H1 (cell line): ENCODE measurements at regions not wholly inside any gene's neighbourhood (a gene's known extent, or its start where the extent isn't known, plus 50 kb on each side); places are given as distances from the start of the nearest gene placed in this dataset.

ENCODE experiments used
- CTCF ChIA-PET: fragments of 300-600 bp; sonication (Branson Sonifier 250); formaldehyde crosslinking; loops from one replicate; lab custom pipeline; 2021; ENCODE audit not compliant: partially characterized antibody; lab: Charles Lee
- POLR2A ChIA-PET: fragments of 300-600 bp; sonication (Branson Sonifier 250); formaldehyde crosslinking; loops from one replicate; lab custom pipeline; 2021; ENCODE audit warnings: inconsistent platforms; ENCODE audit not compliant: partially characterized antibody; lab: Charles Lee
- DNase-seq, 2 experiments: peaks; one replicate each; pipeline versions ENCODE4 v3.0.0 to v3.0.0-alpha.2; 2010 to 2022; ENCODE audit warnings: low spot score in 2 of 2, low read depth in 1 of 2, mixed read lengths in 1 of 2
- FAIRE-seq: peaks from 2 replicates; lab custom pipeline; 2011; peaks lifted over from hg19 to GRCh38; lab: Jason Lieb, UNC
- H2AFZ ChIP-seq: 2 replicates; pipeline ENCODE4 v1.8.1; 2012; ENCODE audit warnings: low read length, inconsistent platforms
- H2AK5ac ChIP-seq: 2 replicates; pipeline ENCODE4 v1.6.1; 2013; ENCODE audit warnings: low read depth, low read length
- H2BK120ac ChIP-seq: replicated peaks from 2 replicates; pipeline ENCODE3; 2013; ENCODE audit warnings: low read depth, low read length, inconsistent platforms
- H2BK12ac ChIP-seq: 2 replicates; pipeline ENCODE4 v1.6.1; 2013; ENCODE audit warnings: low read depth, low read length
- H2BK15ac ChIP-seq: 2 replicates; pipeline ENCODE4 v1.6.1; 2013; ENCODE audit warnings: low read length
- H2BK20ac ChIP-seq: 2 replicates; pipeline ENCODE4 v1.6.1; 2013; ENCODE audit warnings: low read length
- H2BK5ac ChIP-seq: 2 replicates; pipeline ENCODE4 v1.6.1; 2013; ENCODE audit warnings: low read depth, low read length
- H3K14ac ChIP-seq: 2 replicates; pipeline ENCODE4 v1.6.1; 2013; ENCODE audit warnings: inconsistent platforms; ENCODE audit not compliant: insufficient read length
- H3K18ac ChIP-seq: 2 replicates; pipeline ENCODE4 v1.6.1; 2013; ENCODE audit warnings: low read length; ENCODE audit errors: extremely low read depth
- H3K23ac ChIP-seq: 2 replicates; pipeline ENCODE4 v1.6.1; 2013; ENCODE audit warnings: inconsistent platforms; ENCODE audit not compliant: insufficient read length
- H3K23me2 ChIP-seq: 2 replicates; pipeline ENCODE4 v1.6.1; 2013; ENCODE audit warnings: low read depth, low read length
- H3K27ac ChIP-seq: 2 replicates; pipeline ENCODE4 v1.6.1; 2011; ENCODE audit warnings: low read depth, low read length, inconsistent platforms
- H3K27me3 ChIP-seq, 4 experiments: replicated peaks in 1 of 4; 1 replicate in 1 of 4; 2 replicates in 3 of 4; pipeline versions ENCODE4 v1.6.1 to v1.8.1; 2011 to 2013; ENCODE audit warnings: low read length in 3 of 4, mild to moderate bottlenecking in 3 of 4, inconsistent platforms in 2 of 4, mixed read lengths in 2 of 4, moderate library complexity in 1 of 4; ENCODE audit not compliant: control insufficient read depth in 3 of 4, insufficient read depth in 3 of 4; ENCODE audit errors: extremely low read depth in 1 of 4
- H3K36me3 ChIP-seq, 4 experiments: 2 replicates each; pipeline versions ENCODE4 v1.6.1 to v1.8.1; 2011 to 2013; ENCODE audit warnings: mild to moderate bottlenecking in 4 of 4, low read length in 3 of 4, moderate library complexity in 2 of 4, control low read depth in 1 of 4, inconsistent platforms in 1 of 4; ENCODE audit not compliant: insufficient read depth in 4 of 4, control insufficient read depth in 2 of 4
- H3K4ac ChIP-seq: replicated peaks from 2 replicates; pipeline ENCODE3; 2013; ENCODE audit warnings: low read length, low read depth, mixed read lengths, inconsistent platforms; ENCODE audit not compliant: insufficient read length
- H3K4me1 ChIP-seq, 4 experiments: replicated peaks in 1 of 4; 1 replicate in 1 of 4; 2 replicates in 3 of 4; pipeline versions ENCODE4 v1.6.1 to v1.8.1; 2011 to 2013; ENCODE audit warnings: low read length in 3 of 4, inconsistent platforms in 2 of 4, mixed read lengths in 1 of 4; ENCODE audit not compliant: insufficient read depth in 4 of 4, control insufficient read depth in 3 of 4
- H3K4me2 ChIP-seq, 2 experiments: 2 replicates each; pipeline versions ENCODE4 v1.6.1 to v1.8.1; 2011 to 2013; ENCODE audit warnings: low read depth in 2 of 2, low read length in 2 of 2, control low read depth in 1 of 2, inconsistent platforms in 1 of 2, mild to moderate bottlenecking in 1 of 2; ENCODE audit not compliant: insufficient read depth in 1 of 2
- H3K4me3 ChIP-seq, 4 experiments: fragments of 200-600, 300-600 bp in 1 of 4; sonication (generic), shearing (Covaris generic), sonication (Bioruptor Twin) in 1 of 4; 2 replicates each; pipeline versions ENCODE4 v1.5.1 to v1.8.1; 2011 to 2016; ENCODE audit warnings: low read length in 4 of 4, low read depth in 3 of 4, control low read depth in 2 of 4, inconsistent platforms in 2 of 4, mild to moderate bottlenecking in 2 of 4, mixed read lengths in 1 of 4, moderate library complexity in 1 of 4; ENCODE audit not compliant: insufficient read depth in 2 of 4; ENCODE audit errors: extremely low read depth in 1 of 4
- H3K56ac ChIP-seq: replicated peaks from 2 replicates; pipeline ENCODE3; 2013; ENCODE audit warnings: low read depth, mild to moderate bottlenecking, mixed read lengths, low read length, inconsistent platforms; ENCODE audit not compliant: insufficient read length
- H3K79me1 ChIP-seq: 2 replicates; pipeline ENCODE4 v1.6.1; 2013; ENCODE audit warnings: low read depth, low read length, control low read depth
- H3K79me2 ChIP-seq, 2 experiments: 2 replicates each; pipeline versions ENCODE4 v1.6.1 to v1.8.1; 2012 to 2013; ENCODE audit warnings: low read length in 2 of 2, mild to moderate bottlenecking in 2 of 2, inconsistent platforms in 1 of 2; ENCODE audit not compliant: insufficient read depth in 2 of 2, control insufficient read depth in 1 of 2
- H3K9ac ChIP-seq, 4 experiments: replicated peaks in 1 of 4; 1 replicate in 1 of 4; 2 replicates in 3 of 4; pipeline versions ENCODE4 v1.6.1 to v1.8.1; 2011 to 2013; ENCODE audit warnings: low read depth in 3 of 4, low read length in 3 of 4, control low read depth in 2 of 4, mild to moderate bottlenecking in 2 of 4, moderate library complexity in 2 of 4, inconsistent platforms in 1 of 4; ENCODE audit errors: extremely low read depth in 1 of 4
- H3K9me3 ChIP-seq, 2 experiments: 2 replicates each; pipeline versions ENCODE4 v1.6.1 to v1.8.1; 2012 to 2013; ENCODE audit warnings: mild to moderate bottlenecking in 2 of 2, moderate library complexity in 2 of 2, control low read depth in 1 of 2, inconsistent platforms in 1 of 2, low read depth in 1 of 2, low read length in 1 of 2, mixed read lengths in 1 of 2; ENCODE audit not compliant: insufficient read depth in 2 of 2
- H4K20me1 ChIP-seq, 2 experiments: replicated peaks in 1 of 2; 2 replicates each; pipeline versions ENCODE3 to v1.8.1; 2011 to 2013; ENCODE audit warnings: inconsistent platforms in 2 of 2, low read length in 2 of 2, mild to moderate bottlenecking in 1 of 2; ENCODE audit not compliant: insufficient read depth in 2 of 2, control insufficient read depth in 1 of 2
- H4K5ac ChIP-seq: 2 replicates; pipeline ENCODE4 v1.6.1; 2013; ENCODE audit warnings: low read length, low read depth, mixed read lengths, inconsistent platforms; ENCODE audit not compliant: insufficient read length
- H4K8ac ChIP-seq: 2 replicates; pipeline ENCODE4 v1.8.0; 2013; ENCODE audit warnings: mild to moderate bottlenecking, moderate library complexity, low read length, inconsistent platforms; ENCODE audit not compliant: insufficient read depth; ENCODE audit errors: extremely low read depth
- H4K91ac ChIP-seq: replicated peaks from 2 replicates; pipeline ENCODE3; 2013; ENCODE audit warnings: low read length, mixed read lengths, inconsistent platforms; ENCODE audit not compliant: insufficient read length
- BCL11A ChIP-seq, 2 experiments: IDR thresholded peaks; one replicate each; pipeline ENCODE4 v1.6.1; 2011; ENCODE audit warnings: low read depth in 2 of 2, low read length in 2 of 2, mild to moderate bottlenecking in 2 of 2
- RBBP5 ChIP-seq: IDR thresholded peaks from 2 replicates; pipeline ENCODE4 v1.7.1; 2012; ENCODE audit warnings: low read depth, mild to moderate bottlenecking, inconsistent platforms, low read length, moderate library complexity, borderline replicate concordance
- SP2 ChIP-seq: IDR thresholded peaks from 2 replicates; pipeline ENCODE4 v1.6.1; 2012; ENCODE audit warnings: mild to moderate bottlenecking, low read length, inconsistent platforms
- WGBS, 2 experiments: shearing (Covaris generic) in 1 of 2; methylation state at CpG; one replicate each; pipeline versions ENCODE4 v1.1.6 to v1.1.7; 2013 to 2015; ENCODE audit warnings: low lambda C conversion rate in 2 of 2, mixed read lengths in 2 of 2, inconsistent platforms in 1 of 2, low coverage in 1 of 2, missing lambda C conversion rate in 1 of 2; ENCODE audit not compliant: insufficient replicate concordance in 2 of 2, insufficient coverage in 1 of 2, insufficient read length in 1 of 2; ENCODE audit errors: extremely low coverage in 1 of 2, missing lambda C conversion rate in 1 of 2; 5-methylcytosine and 5-hydroxymethylcytosine counted together

DNA sequence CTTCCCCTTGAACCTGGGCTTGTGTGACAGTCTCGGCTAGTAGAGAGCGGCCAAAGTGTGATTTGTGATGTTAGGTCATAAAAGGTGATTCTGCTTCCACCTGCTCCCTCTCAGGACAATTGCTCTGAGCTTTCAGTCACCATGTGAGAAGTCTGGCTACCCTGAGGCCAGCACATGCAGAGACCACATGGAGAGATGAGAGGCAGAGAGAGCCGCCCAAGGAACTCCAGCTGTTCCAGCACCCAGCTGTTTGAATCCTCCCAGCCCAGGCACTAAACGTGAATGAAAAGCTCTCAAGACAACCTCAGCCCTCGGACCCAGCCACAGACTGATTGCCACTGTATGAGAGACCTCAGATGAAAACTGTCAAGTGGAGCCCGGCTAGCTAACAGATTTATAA is 143.4 kb upstream of the EEF1E1 start:
- no peak for TF ChIP-seq SP2
- no peak for TF ChIP-seq BCL11A (IDR thresholded peaks at IDR 0.05; ENCODE audit: low read depth in 2 of 2, low read length in 2 of 2)
- no peak for TF ChIP-seq RBBP5
- Histone ChIP-seq H4K5ac (no peak overlapping the region), H3K4me1 (0 out of 7 replicates have a peak, but pooled peaks cover 0 to 5% (median 2%) of the 10 kb centered on the region in 4 experiments), H3K23ac (no peak overlapping the region), H3K14ac (no peak overlapping the region), H3K4me3 (no peak overlapping the region), H3K4me2 (no peak overlapping the region), H4K91ac (no peak overlapping the region), H4K8ac (no peak overlapping the region), H2BK12ac (no peak overlapping the region), H3K79me1 (no peaks in the 10 kb centered on the region), H2BK120ac (no peak overlapping the region), H3K36me3 (no peaks in the 10 kb centered on the region), H2BK15ac (no peak overlapping the region), H3K9ac (no peak overlapping the region), H2AFZ (no peak overlapping the region), H3K23me2 (no peaks in the 10 kb centered on the region), H3K79me2 (no peaks in the 10 kb centered on the region), H3K18ac (no peak overlapping the region), H2AK5ac (no peak overlapping the region), H3K27me3 (no peaks in the 10 kb centered on the region), H2BK5ac (no peak overlapping the region), H3K27ac (no peak overlapping the region), H3K9me3 (no peaks in the 10 kb centered on the region), H3K4ac (no peak overlapping the region), H2BK20ac (no peak overlapping the region), H4K20me1 (no peaks in the 10 kb centered on the region), H3K56ac (no peak overlapping the region)
- WGBS, 2 experiments, result 79% methylated on average over 6 of the region's 6 CpGs; no CpG with 5 or more reads in 1 of the 2 experiments
- POLR2A ChIA-PET, result no interaction called here
- CTCF ChIA-PET, result interaction anchor here (1.9 kb wide), 1 partner anchor 11 kb away, joined by 8 read pairs; no protein-coding TSS in a partner anchor
- no peak for FAIRE-seq
- no peak for DNase-seq
